IMR-90 (cell line): ENCODE measurements at regions not wholly inside any gene's neighbourhood (a gene's known extent, or its start where the extent isn't known, plus 50 kb on each side); places are given as distances from the start of the nearest gene placed in this dataset.
"Not testable (repeated sequence)": the region's sequence is repeated elsewhere in the genome, so short reads cannot be mapped to it uniquely, and the experiment has no call there.

Experiments
- ATAC-seq: fragments of 200-7000 bp; cut with Tn5 transposase; 2 replicates; pipeline ENCODE4 v1.9.1; 2020; ENCODE audit warnings: low read depth, mild to moderate bottlenecking, moderate library complexity
- BruUV-seq: library from RNA; stranded (reverse); fragments of 400-500 nt; replicated peaks from 2 replicates; lab custom pipeline; 2021; lab: Mats Ljungman, UMichigan
- CTCF ChIA-PET: fragments of 300-600 bp; formaldehyde crosslinking; extraction: SDS; loops from one replicate; lab custom pipeline; 2021; ENCODE audit warnings: antibody characterized with exemption; lab: Yijun Ruan, JAX
- POLR2A ChIA-PET: fragments of 300-600 bp; sonication (Branson Sonifier 250); formaldehyde crosslinking; loops from one replicate; lab custom pipeline; 2022; ENCODE audit warnings: antibody characterized with exemption; ENCODE audit not compliant: unreplicated experiment; lab: Charles Lee
- DNase-seq: peaks from one replicate; pipeline ENCODE4 v3.0.0; 2013
- H2AFZ ChIP-seq: replicated peaks from 2 replicates; pipeline ENCODE3; 2013; ENCODE audit warnings: low read length, mild to moderate bottlenecking; ENCODE audit not compliant: poor library complexity
- H2AK5ac ChIP-seq: 2 replicates; pipeline ENCODE4 v1.6.1; 2013; ENCODE audit warnings: low read depth, low read length, inconsistent platforms
- H2AK9ac ChIP-seq: replicated peaks from 2 replicates; pipeline ENCODE3; 2013; ENCODE audit warnings: mild to moderate bottlenecking, low read depth, low read length, moderate library complexity; ENCODE audit not compliant: poor library complexity
- H2BK120ac ChIP-seq: 2 replicates; pipeline ENCODE4 v1.6.1; 2013; ENCODE audit warnings: low read depth, low read length, inconsistent platforms
- H2BK15ac ChIP-seq: 3 replicates; pipeline ENCODE4 v1.6.1; 2013; ENCODE audit warnings: low read depth, low read length, inconsistent platforms
- H2BK20ac ChIP-seq: 2 replicates; pipeline ENCODE4 v1.6.1; 2013; ENCODE audit warnings: low read depth, mild to moderate bottlenecking, inconsistent platforms, low read length, moderate library complexity
- H2BK5ac ChIP-seq: 2 replicates; pipeline ENCODE4 v1.6.1; 2013; ENCODE audit warnings: mild to moderate bottlenecking, low read depth, low read length, inconsistent platforms; ENCODE audit not compliant: poor library complexity, severe bottlenecking
- H3K14ac ChIP-seq: replicated peaks from 2 replicates; pipeline ENCODE4 v1.6.1; 2013; ENCODE audit warnings: low read depth, low read length, inconsistent platforms
- H3K18ac ChIP-seq: 2 replicates; pipeline ENCODE4 v1.6.1; 2013; ENCODE audit warnings: low read depth, low read length, control low read depth
- H3K23ac ChIP-seq: 2 replicates; pipeline ENCODE4 v1.6.1; 2013; ENCODE audit warnings: low read depth, low read length, inconsistent platforms
- H3K27ac ChIP-seq: 2 replicates; pipeline ENCODE4 v1.5.1; 2013; ENCODE audit warnings: mild to moderate bottlenecking, control low read depth, low read length; ENCODE audit not compliant: insufficient read depth
- H3K27me3 ChIP-seq: 2 replicates; pipeline ENCODE4 v1.6.1; 2013; ENCODE audit warnings: low read length; ENCODE audit not compliant: control insufficient read depth, insufficient read depth
- H3K36me3 ChIP-seq: 2 replicates; pipeline ENCODE4 v1.6.1; 2013; ENCODE audit warnings: low read length, mixed read lengths; ENCODE audit not compliant: control insufficient read depth, insufficient read depth
- H3K4ac ChIP-seq: 2 replicates; pipeline ENCODE4 v1.6.1; 2013; ENCODE audit warnings: low read depth, low read length, inconsistent platforms
- H3K4me1 ChIP-seq: 2 replicates; pipeline ENCODE4 v1.6.1; 2013; ENCODE audit warnings: low read length, mixed read lengths; ENCODE audit not compliant: control insufficient read depth, insufficient read depth
- H3K4me2 ChIP-seq: 2 replicates; pipeline ENCODE4 v1.6.1; 2013; ENCODE audit warnings: low read depth, mild to moderate bottlenecking, control low read depth, low read length, moderate library complexity
- H3K4me3 ChIP-seq: 2 replicates; pipeline ENCODE4 v1.5.1; 2013; ENCODE audit warnings: low read depth, mild to moderate bottlenecking, control low read depth, low read length, moderate library complexity; ENCODE audit not compliant: insufficient read depth
- H3K56ac ChIP-seq: 2 replicates; pipeline ENCODE4 v1.6.1; 2013; ENCODE audit warnings: low read length, inconsistent platforms; ENCODE audit not compliant: insufficient read depth; ENCODE audit errors: extremely low read depth
- H3K79me1 ChIP-seq, 2 experiments: 2 replicates each; pipeline ENCODE4 v1.6.1; 2013; ENCODE audit warnings: low read length in 2 of 2, inconsistent platforms in 1 of 2, low read depth in 1 of 2
- H3K9ac ChIP-seq: 2 replicates; pipeline ENCODE4 v1.6.1; 2013; ENCODE audit warnings: low read depth, low read length, control low read depth
- H3K9me1 ChIP-seq: 2 replicates; pipeline ENCODE4 v1.6.1; 2013; ENCODE audit warnings: low read length, inconsistent platforms; ENCODE audit not compliant: insufficient read depth
- H3K9me3 ChIP-seq: 2 replicates; pipeline ENCODE4 v1.6.1; 2013; ENCODE audit warnings: low read length; ENCODE audit not compliant: control insufficient read depth, insufficient read depth
- H4K20me1 ChIP-seq: 2 replicates; pipeline ENCODE4 v1.6.1; 2013; ENCODE audit warnings: low read length, inconsistent platforms; ENCODE audit not compliant: insufficient read depth
- H4K5ac ChIP-seq: 2 replicates; pipeline ENCODE4 v1.6.1; 2013; ENCODE audit warnings: mild to moderate bottlenecking, low read depth, low read length, control low read depth
- H4K8ac ChIP-seq, 2 experiments: 2 replicates each; pipeline ENCODE4 v1.6.1; 2013; ENCODE audit warnings: low read depth in 2 of 2, low read length in 2 of 2, control low read depth in 1 of 2, inconsistent platforms in 1 of 2
- H4K91ac ChIP-seq: 2 replicates; pipeline ENCODE4 v1.6.1; 2013; ENCODE audit warnings: low read depth, low read length, inconsistent platforms; ENCODE audit not compliant: insufficient read depth
- POLR2A ChIP-seq: IDR thresholded peaks from 2 replicates; pipeline ENCODE4 v1.6.1; 2012; ENCODE audit warnings: mild to moderate bottlenecking, low read depth, low read length
- WGBS, 2 experiments: methylation state at CpG; one replicate each; pipeline versions ENCODE4 v1.1.5 to v1.1.7; 2013; ENCODE audit warnings: missing lambda C conversion rate in 2 of 2; ENCODE audit not compliant: insufficient read length in 1 of 2; ENCODE audit errors: extremely low coverage in 2 of 2; 5-methylcytosine and 5-hydroxymethylcytosine counted together
- dilution Hi-C: fragments of 300-500 bp; cut with HindIII; formaldehyde crosslinking; loops from one replicate; pipeline ENCODE4 v1.14.3; 2018; ENCODE audit warnings: low sequenced_read_pairs; ENCODE audit not compliant: unreplicated experiment
- in situ Hi-C: fragments of 300-500 bp; cut with MboI; formaldehyde crosslinking; loops from 3 replicates; pipeline ENCODE4 v1.14.3; 2019; ENCODE audit warnings: low sequenced_read_pairs, inconsistent platforms, mixed read lengths
- intact Hi-C: fragments of 100-400 bp; cut with micrococcal nuclease; formaldehyde crosslinking; loops from 2 replicates; pipeline ENCODE4 v1.10.0; 2022

DNA sequence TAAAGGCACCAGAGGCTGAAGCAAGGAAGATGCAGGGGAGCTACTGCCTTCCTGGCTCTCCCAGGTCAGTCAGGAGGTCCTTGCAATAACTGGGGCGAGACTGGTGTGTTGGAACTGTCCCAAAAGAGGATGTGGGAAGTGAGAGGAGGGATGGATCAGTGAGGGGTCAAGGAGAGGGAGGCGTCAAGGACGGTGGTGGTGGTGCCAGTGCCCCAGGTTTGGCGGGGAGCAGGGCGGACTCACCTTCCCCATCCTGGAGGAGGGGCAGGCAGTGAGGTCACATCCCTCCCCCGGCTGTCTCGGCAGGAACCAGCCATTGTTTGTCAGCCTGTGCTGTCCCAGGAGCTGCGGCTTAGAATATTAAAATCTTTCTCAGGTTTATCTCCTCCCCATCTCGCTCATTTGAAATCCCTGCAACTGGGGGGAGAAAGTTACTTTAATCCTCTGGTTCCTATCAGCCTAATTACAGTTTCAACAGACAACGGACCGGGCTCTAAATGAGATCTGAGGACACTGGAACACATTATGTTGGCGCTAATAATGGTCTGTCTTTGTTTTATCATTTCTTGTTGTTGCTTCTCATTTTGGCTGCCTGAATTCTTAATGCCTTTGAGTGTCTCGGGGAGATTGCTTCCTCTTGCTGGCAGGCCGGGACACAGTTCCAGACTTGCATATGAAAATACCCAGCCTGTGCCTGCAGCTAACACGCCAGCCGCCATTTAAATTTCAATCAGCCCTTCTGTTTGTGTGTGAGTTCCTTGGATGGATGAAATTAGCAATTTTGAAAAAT, 387.5 kb downstream of the RPS24 start:
- H3K4me2 ChIP-seq, result no peak overlapping the region
- H3K4me3 ChIP-seq, result no peak overlapping the region
- dilution Hi-C loops (no loop called here), intact Hi-C loops (no loop called here), in situ Hi-C loops (no loop called here)
- no peaks in the 10 kb centered on the region for H4K20me1 ChIP-seq
- peaks cover 16% of the 10 kb centered on the region for H3K27me3 ChIP-seq
- no peak overlapping the region; the same call in 1 of the 2 replicates for H2BK20ac ChIP-seq
- H3K23ac ChIP-seq, result no peak overlapping the region
- H2AK9ac ChIP-seq, result no peak overlapping the region
- H3K4ac ChIP-seq, result no peak overlapping the region
- no peak overlapping the region for H2BK15ac ChIP-seq
- no peak overlapping the region for H3K9ac ChIP-seq
- H3K36me3 ChIP-seq, result no peaks in the 10 kb centered on the region
- ATAC-seq, result no peak
- no peak overlapping the region for H4K91ac ChIP-seq
- ChIA-PET CTCF (no interaction called here), POLR2A (no interaction called here)
- WGBS, 2 experiments, result 79% methylated on average over 6 of the region's 16 CpGs; no CpG with 5 or more reads in 1 of the 2 experiments
- H3K79me1 ChIP-seq, result no peaks in the 10 kb centered on the region
- H3K18ac ChIP-seq, result no peak overlapping the region
- H4K8ac ChIP-seq, result no peak overlapping the region
- DNase-seq, result no peak
- no peak overlapping the region for H2AK5ac ChIP-seq
- H3K4me1 ChIP-seq, result no peaks in the 10 kb centered on the region
- H3K27ac ChIP-seq, result no peak overlapping the region
- no peak overlapping the region for H3K56ac ChIP-seq
- H3K9me3 ChIP-seq, result peaks cover 8% of the 10 kb centered on the region
- no peak for TF ChIP-seq POLR2A
- BruUV-seq, result no TSS peak
- H2BK120ac ChIP-seq, result no peak overlapping the region
- H3K9me1 ChIP-seq, result peaks cover 9% of the 10 kb centered on the region
- H2AFZ ChIP-seq, result no peak overlapping the region
- no peak overlapping the region for H3K14ac ChIP-seq
- no peak overlapping the region for H2BK5ac ChIP-seq
- no peak overlapping the region for H4K5ac ChIP-seq

DNA sequence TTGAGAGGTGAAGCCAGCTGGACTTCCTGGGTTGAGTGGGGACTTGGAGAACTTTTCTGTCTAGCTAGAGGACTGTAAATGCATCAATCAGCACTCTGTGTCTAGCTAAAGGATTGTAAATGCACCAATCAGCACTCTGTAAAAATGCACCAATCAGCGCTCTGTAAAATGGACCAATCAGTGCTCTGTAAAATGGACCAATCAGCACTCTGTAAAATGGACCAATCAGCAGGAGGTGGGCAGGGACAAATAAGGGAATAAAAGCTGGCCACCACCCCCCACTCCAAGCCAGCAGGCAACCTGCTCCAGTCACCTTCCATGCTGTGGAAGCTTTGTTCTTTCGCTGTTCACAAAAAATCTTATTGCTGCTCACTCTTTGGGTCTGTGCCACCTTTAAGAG, 390.4 kb downstream of the RPS24 start:
- H4K8ac ChIP-seq, H3K4ac ChIP-seq, dilution Hi-C loops, H3K9me1 ChIP-seq, BruUV-seq, H3K4me3 ChIP-seq, CTCF ChIA-PET, H2AFZ ChIP-seq, H3K23ac ChIP-seq, in situ Hi-C loops, H3K79me1 ChIP-seq, ATAC-seq, H3K9ac ChIP-seq, H3K56ac ChIP-seq, H4K91ac ChIP-seq, H3K18ac ChIP-seq, H2BK5ac ChIP-seq, H2BK15ac ChIP-seq, H3K9me3 ChIP-seq, DNase-seq, H3K14ac ChIP-seq, H4K20me1 ChIP-seq, H2BK120ac ChIP-seq, H2AK9ac ChIP-seq, intact Hi-C loops, H3K4me2 ChIP-seq, H3K36me3 ChIP-seq, H4K5ac ChIP-seq, H3K27ac ChIP-seq, H2AK5ac ChIP-seq, H2BK20ac ChIP-seq, POLR2A ChIA-PET, H3K4me1 ChIP-seq: not testable (repeated sequence)
- peaks cover 27% of the 10 kb centered on the region for H3K27me3 ChIP-seq
- 100% methylated on average over 1 of the region's 2 CpGs; no CpG with 5 or more reads in 1 of the 2 experiments for WGBS, 2 experiments
